AG04449 (cell line): ENCODE measurements at regions not wholly inside any gene's neighbourhood (a gene's known extent, or its start where the extent isn't known, plus 50 kb on each side); places are given as distances from the start of the nearest gene placed in this dataset.
"Not testable (repeated sequence)": the region's sequence is repeated elsewhere in the genome, so short reads cannot be mapped to it uniquely, and the experiment has no call there.

Source experiments
- CTCF ChIA-PET: fragments of 350-600 bp; formaldehyde crosslinking; extraction: SDS; loops from one replicate; lab custom pipeline; 2021; ENCODE audit warnings: antibody characterized with exemption; lab: Yijun Ruan, JAX
- POLR2A ChIA-PET: fragments of 400-600, 350-600 bp; formaldehyde crosslinking; extraction: SDS; loops from one replicate; lab custom pipeline; 2020; ENCODE audit warnings: antibody characterized with exemption, inconsistent platforms; lab: Yijun Ruan, JAX
- DNase-seq: peaks from one replicate; pipeline ENCODE4 v3.0.0-alpha.2; 2010; ENCODE audit warnings: low read depth, low spot score
- H3K4me3 ChIP-seq: 2 replicates; pipeline ENCODE4 v1.5.1; 2011; ENCODE audit warnings: low read depth, mild to moderate bottlenecking, control low read depth, low read length
- CTCF ChIP-seq: IDR thresholded peaks from one replicate; pipeline ENCODE4 v1.5.1; 2011; ENCODE audit warnings: mild to moderate bottlenecking, moderate library complexity, low read length, control low read depth, inconsistent platforms; ENCODE audit not compliant: insufficient read depth; ENCODE audit errors: missing control alignments

GRCh38 chr5:18507114-18507513 lies 872.9 kb downstream of the TAF11L14 start:
- no peak for TF ChIP-seq CTCF
- POLR2A ChIA-PET = no interaction called here
- no peak for DNase-seq
- CTCF ChIA-PET = no interaction called here
- H3K4me3 ChIP-seq = no peak overlapping the region

- TF ChIP-seq CTCF = no peak
- no peak for DNase-seq
- CTCF ChIA-PET = no interaction called here
- no peak overlapping the region for H3K4me3 ChIP-seq
- POLR2A ChIA-PET = no interaction called here
Observed at GRCh38 chr5:18517641-18518380, 883.6 kb downstream of the TAF11L14 start.

- TF ChIP-seq CTCF = no peak
- CTCF ChIA-PET = no interaction called here
- POLR2A ChIA-PET = no interaction called here
- H3K4me3 ChIP-seq = no peak overlapping the region
- no peak for DNase-seq
Observed at GRCh38 chr5:18523380-18523779, 889.1 kb downstream of the TAF11L14 start.

GRCh38 chr5:18526792-18527405 lies 892.6 kb downstream of the TAF11L14 start:
- CTCF ChIA-PET = no interaction called here
- DNase-seq = no peak
- no peak overlapping the region for H3K4me3 ChIP-seq
- POLR2A ChIA-PET = no interaction called here
- no peak for TF ChIP-seq CTCF

GRCh38 chr5:18533137-18533536 lies 898.9 kb downstream of the TAF11L14 start:
- no peak for TF ChIP-seq CTCF
- ChIA-PET POLR2A (no interaction called here), CTCF (no interaction called here)

GRCh38 chr5:18534119-18534518 lies 899.9 kb downstream of the TAF11L14 start:
- H3K4me3 ChIP-seq = no peak overlapping the region
- ChIA-PET CTCF (no interaction called here), POLR2A (no interaction called here)
- no peak for TF ChIP-seq CTCF
- DNase-seq = no peak

More at GRCh38 chr5:18533137-18533536, 898.9 kb downstream of the TAF11L14 start:
- H3K4me3 ChIP-seq = no peak overlapping the region
- DNase-seq = no peak

GRCh38 chr5:18535753-18536152 lies 901.5 kb downstream of the TAF11L14 start:
- H3K4me3 ChIP-seq, DNase-seq, CTCF ChIA-PET, POLR2A ChIA-PET: not testable (repeated sequence)
